A549 (cell line): ENCODE measurements at regions not wholly inside any gene's neighbourhood (a gene's known extent, or its start where the extent isn't known, plus 50 kb on each side); places are given as distances from the start of the nearest gene placed in this dataset.

Source experiments
- ATAC-seq, 2 experiments: fragments of 200-7000 bp in 1 of 2; fragments of >200 bp in 1 of 2; cut with Nextera tagmentation in 1 of 2; cut with Tn5 transposase in 1 of 2; 3 replicates each; pipeline versions ENCODE4 v1.8.0 to v1.9.1; 2018 to 2020; ENCODE audit warnings: mild to moderate bottlenecking in 1 of 2, moderate library complexity in 1 of 2
- CTCF ChIA-PET: fragments of 300-600 bp; sonication (Branson Sonifier 250); formaldehyde crosslinking; extraction: SDS; loops from one replicate; lab custom pipeline; 2021; ENCODE audit warnings: antibody characterized with exemption, inconsistent platforms; lab: Yijun Ruan, JAX
- POLR2A ChIA-PET: fragments of 350-600 bp; formaldehyde crosslinking; extraction: SDS; loops from one replicate; lab custom pipeline; 2021; ENCODE audit warnings: antibody characterized with exemption, inconsistent platforms; lab: Yijun Ruan, JAX
- DNase-seq, 2 experiments: peaks; one replicate each; pipeline versions ENCODE4 v3.0.0 to v3.0.0-alpha.2; 2011 to 2016; ENCODE audit warnings: low read depth in 1 of 2, low spot score in 1 of 2
- FAIRE-seq: peaks from 2 replicates; lab custom pipeline; 2011; peaks lifted over from hg19 to GRCh38; lab: Jason Lieb, UNC
- H3K27ac ChIP-seq, 2 experiments: fragments of >200 bp; sonication (Bioruptor Twin); formaldehyde crosslinking; 3 replicates each; pipeline ENCODE4 v1.5.1; 2016 to 2017
- H3K4me1 ChIP-seq: fragments of >200 bp; sonication (Bioruptor Twin); formaldehyde crosslinking; 3 replicates; pipeline ENCODE4 v1.6.1; 2016
- H3K4me2 ChIP-seq: fragments of >200 bp; sonication (Bioruptor Twin); formaldehyde crosslinking; 3 replicates; pipeline ENCODE4 v1.6.1; 2016
- H3K4me3 ChIP-seq: fragments of >200 bp; sonication (Bioruptor Twin); formaldehyde crosslinking; 3 replicates; pipeline ENCODE4 v1.5.1; 2016
- H3K9me3 ChIP-seq: fragments of >200 bp; sonication (Bioruptor Twin); formaldehyde crosslinking; 3 replicates; pipeline ENCODE4 v1.6.1; 2016
- BHLHE40 ChIP-seq: IDR thresholded peaks from 2 replicates; pipeline ENCODE4 v1.6.1; 2012; ENCODE audit warnings: low read depth, low read length, inconsistent platforms
- CBX2 ChIP-seq: fragments of 200-600 bp; sonication (generic); IDR thresholded peaks from 2 replicates; pipeline ENCODE4 v1.6.1; 2016; ENCODE audit warnings: low read depth, mild to moderate bottlenecking, borderline replicate concordance
- CBX8 ChIP-seq: fragments of 200-600 bp; sonication (generic); IDR thresholded peaks from 2 replicates; pipeline ENCODE4 v1.6.1; 2016
- CHD4 ChIP-seq: fragments of 200-600 bp; sonication (generic); IDR thresholded peaks from 2 replicates; pipeline ENCODE4 v1.6.1; 2016; ENCODE audit warnings: antibody characterized with exemption, mild to moderate bottlenecking, borderline replicate concordance
- E2F6 ChIP-seq: IDR thresholded peaks from 2 replicates; pipeline ENCODE4 v1.6.1; 2012; ENCODE audit warnings: low read depth, borderline replicate concordance
- EHF ChIP-seq: fragments of 250-450 bp; sonication (Bioruptor Pico); IDR thresholded peaks from 2 replicates; pipeline ENCODE4 v1.5.0; 2020; ENCODE audit warnings: mild to moderate bottlenecking
- ELK1 ChIP-seq: fragments of 150-350 bp; IDR thresholded peaks from 2 replicates; pipeline ENCODE4 v1.6.1; 2014; ENCODE audit warnings: low read depth, mild to moderate bottlenecking, low read length
- EP300 ChIP-seq, 2 experiments: fragments of >200 bp; sonication (Bioruptor Twin); formaldehyde crosslinking; IDR thresholded peaks; 2 replicates in 1 of 2; 3 replicates in 1 of 2; pipeline ENCODE4 v1.6.1; 2016 to 2017
- ESRRA ChIP-seq: fragments of 150-350 bp; IDR thresholded peaks from 2 replicates; pipeline ENCODE4 v1.6.1; 2014; ENCODE audit warnings: mild to moderate bottlenecking, low read length, borderline replicate concordance
- FOSB ChIP-seq: fragments of 250-450 bp; sonication (Bioruptor Pico); IDR thresholded peaks from 2 replicates; pipeline ENCODE4 v1.5.0; 2020; ENCODE audit warnings: mild to moderate bottlenecking, moderate library complexity
- FOSL2 ChIP-seq, 2 experiments: fragments of 450-650 bp in 1 of 2; fragments of >200 bp in 1 of 2; sonication (Bioruptor Twin) in 1 of 2; formaldehyde crosslinking; IDR thresholded peaks; 2 replicates each; pipeline versions ENCODE4 v1.5.0 to v1.6.1; 2016 to 2020; ENCODE audit warnings: mild to moderate bottlenecking in 1 of 2, moderate library complexity in 1 of 2
- FOXS1 ChIP-seq: fragments of 250-450 bp; sonication (Bioruptor Pico); IDR thresholded peaks from 2 replicates; pipeline ENCODE4 v1.5.0; 2020; ENCODE audit warnings: mild to moderate bottlenecking, moderate library complexity
- GATA3 ChIP-seq: IDR thresholded peaks from 2 replicates; pipeline ENCODE4 v1.6.1; 2012; ENCODE audit warnings: borderline replicate concordance
- HDAC2 ChIP-seq: fragments of 200-600 bp; sonication (generic); IDR thresholded peaks from 2 replicates; pipeline ENCODE4 v1.6.1; 2016
- HES2 ChIP-seq: fragments of >200 bp; sonication (Bioruptor Twin); formaldehyde crosslinking; IDR thresholded peaks from 2 replicates; pipeline ENCODE4 v1.6.1; 2016
- HEYL ChIP-seq: fragments of 250-450 bp; sonication (Bioruptor Pico); IDR thresholded peaks from 2 replicates; pipeline ENCODE4 v1.8.0; 2021; ENCODE audit warnings: mild to moderate bottlenecking, moderate library complexity
- HMGXB4 ChIP-seq: fragments of 250-450 bp; sonication (Bioruptor Pico); IDR thresholded peaks from 2 replicates; pipeline ENCODE4 v1.5.0; 2021; ENCODE audit warnings: mild to moderate bottlenecking, moderate library complexity, borderline replicate concordance
- HOXA7 ChIP-seq: fragments of 250-450 bp; sonication (Bioruptor Pico); IDR thresholded peaks from 2 replicates; pipeline ENCODE4 v1.5.0; 2020; ENCODE audit warnings: mild to moderate bottlenecking, moderate library complexity
- JUN ChIP-seq, 2 experiments: fragments of >200 bp; sonication (Bioruptor Twin); formaldehyde crosslinking; IDR thresholded peaks; 2 replicates in 1 of 2; 3 replicates in 1 of 2; pipeline ENCODE4 v1.6.1; 2016 to 2017
- MAX ChIP-seq: IDR thresholded peaks from 2 replicates; pipeline ENCODE4 v1.6.1; 2012
- MYC ChIP-seq: IDR thresholded peaks from 2 replicates; pipeline ENCODE4 v1.6.1; 2012; ENCODE audit warnings: mild to moderate bottlenecking, inconsistent platforms, low read length, improper control_type of control experiment, borderline replicate concordance
- NR3C1 ChIP-seq: fragments of >200 bp; sonication (Bioruptor Twin); formaldehyde crosslinking; IDR thresholded peaks from 3 replicates; pipeline ENCODE4 v1.6.1; 2017
- PBX3 ChIP-seq: IDR thresholded peaks from 2 replicates; pipeline ENCODE4 v1.6.1; 2012
- PHF8 ChIP-seq: fragments of 200-600 bp; sonication (generic); IDR thresholded peaks from 2 replicates; pipeline ENCODE4 v1.6.1; 2016; ENCODE audit warnings: low read depth, mild to moderate bottlenecking, antibody characterized with exemption, moderate library complexity, borderline replicate concordance
- POLR2AphosphoS2 ChIP-seq: conservative IDR thresholded peaks from 2 replicates; pipeline ENCODE4 v1.6.1; 2012; ENCODE audit warnings: low read length, improper control_type of control experiment, inconsistent platforms
- RAD21 ChIP-seq, 2 experiments: fragments of >200 bp in 1 of 2; sonication (Bioruptor Twin) in 1 of 2; formaldehyde crosslinking in 1 of 2; IDR thresholded peaks in 1 of 2; conservative IDR thresholded peaks in 1 of 2; 2 replicates in 1 of 2; 3 replicates in 1 of 2; pipeline ENCODE4 v1.6.1; 2012 to 2018; ENCODE audit warnings: inconsistent platforms in 1 of 2
- RARB ChIP-seq: fragments of 250-450 bp; sonication (Bioruptor Pico); IDR thresholded peaks from 2 replicates; pipeline ENCODE4 v1.8.0; 2021; ENCODE audit warnings: mild to moderate bottlenecking, moderate library complexity
- RCOR1 ChIP-seq: fragments of 150-350 bp; IDR thresholded peaks from 2 replicates; pipeline ENCODE4 v1.6.1; 2014; ENCODE audit warnings: antibody characterized with exemption, low read length, low read depth
- REST ChIP-seq: fragments of 200-600 bp; sonication (generic); IDR thresholded peaks from 2 replicates; pipeline ENCODE4 v1.6.1; 2016; ENCODE audit warnings: antibody characterized with exemption, mild to moderate bottlenecking, moderate library complexity
- RNF2 ChIP-seq: fragments of 200-600 bp; sonication (generic); IDR thresholded peaks from 2 replicates; pipeline ENCODE4 v1.6.1; 2016; ENCODE audit warnings: low read depth, mild to moderate bottlenecking, antibody characterized with exemption, moderate library complexity, borderline replicate concordance
- SMC3 ChIP-seq: fragments of >200 bp; sonication (Bioruptor Twin); formaldehyde crosslinking; IDR thresholded peaks from 3 replicates; pipeline ENCODE4 v1.6.1; 2018; ENCODE audit warnings: inconsistent platforms
- SREBF2 ChIP-seq: fragments of 450-650 bp; IDR thresholded peaks from 2 replicates; pipeline ENCODE4 v1.6.1; 2014; ENCODE audit warnings: mild to moderate bottlenecking, moderate library complexity
- ZC3H11A ChIP-seq: fragments of 450-650 bp; IDR thresholded peaks from 2 replicates; pipeline ENCODE4 v1.6.1; 2014; ENCODE audit warnings: antibody characterized with exemption, mild to moderate bottlenecking
- WGBS: methylation state at CpG from one replicate; pipeline ENCODE4 v1.1.6; 2017; ENCODE audit errors: missing lambda C conversion rate; 5-methylcytosine and 5-hydroxymethylcytosine counted together

- peak overlapping the region; percentile 45 to 58 for H3K27ac ChIP-seq
- CTCF ChIA-PET: interaction anchor here (0.6 kb wide), 2 partner anchors 42 to 59 kb away, joined by 3 read pairs; no protein-coding TSS in a partner anchor
- no peak overlapping the region for H3K4me3 ChIP-seq
- DNase-seq (peak; percentile 13 to 77), ATAC-seq (peak; percentile 90 to 95), FAIRE-seq (peak; percentile 39)
- POLR2A ChIA-PET: interaction anchor here (1.1 kb wide), 1 partner anchor 144 kb away, joined by 3 read pairs; no protein-coding TSS in a partner anchor
- peaks cover 32% of the 10 kb centered on the region for H3K4me1 ChIP-seq
- peak overlapping the region; percentile 68 for H3K4me2 ChIP-seq
- 1% methylated on average over 4 of the region's 4 CpGs for WGBS
- no peaks in the 10 kb centered on the region for H3K9me3 ChIP-seq
- no peak for TF ChIP-seq NR3C1
- no peak for TF ChIP-seq ESRRA
- no peak for TF ChIP-seq HEYL (CRISPR knock-in tag)
- TF ChIP-seq RNF2: no peak
- no peak for TF ChIP-seq EHF
- no peak for TF ChIP-seq CHD4
- 0 out of 2 replicates have a peak, but pooled peaks have one; percentile 13 for TF ChIP-seq MAX
- TF ChIP-seq JUN (IDR thresholded peaks at IDR 0.05): peak; percentile 55 to 60; a peak in 3 of 5 replicates
- peak in 1 of 2 experiments; percentile 69; a peak in 2 of 5 replicates for TF ChIP-seq EP300 (IDR thresholded peaks at IDR 0.05)
- no peak for TF ChIP-seq HES2
- no peak for TF ChIP-seq FOXS1 (CRISPR knock-in tag)
- TF ChIP-seq ELK1: no peak
- no peak for TF ChIP-seq ZC3H11A
- no peak for TF ChIP-seq HMGXB4 (CRISPR knock-in tag)
- TF ChIP-seq RCOR1: no peak
- no peak for TF ChIP-seq HOXA7 (CRISPR knock-in tag)
- 0 out of 3 replicates have a peak, but pooled peaks have one; percentile 16 for TF ChIP-seq SMC3
- TF ChIP-seq CBX8: no peak
- no peak for TF ChIP-seq REST
- peak; percentile 2 to 48; a peak in 3 of 5 replicates for TF ChIP-seq RAD21 (conservative IDR thresholded peaks at IDR 0.05 in 1 of 2, IDR thresholded peaks at IDR 0.05 in 1 of 2)
- no peak for TF ChIP-seq PHF8
- no peak for TF ChIP-seq CBX2
- TF ChIP-seq FOSL2 (IDR thresholded peaks at IDR 0.05): no peak
- peak; percentile 37 for TF ChIP-seq FOSL2 (CRISPR knock-in tag; IDR thresholded peaks at IDR 0.05)
- TF ChIP-seq GATA3: peak; percentile 69
- no peak for TF ChIP-seq PBX3
- TF ChIP-seq MYC: no peak
- no peak for TF ChIP-seq RARB (CRISPR knock-in tag)
- no peak for TF ChIP-seq POLR2AphosphoS2
- no peak for TF ChIP-seq SREBF2
- no peak for TF ChIP-seq BHLHE40
- no peak for TF ChIP-seq E2F6
- no peak for TF ChIP-seq HDAC2
- no peak for TF ChIP-seq FOSB (CRISPR knock-in tag)
Observed at GRCh38 chr7:68321076-68321639, 1277.1 kb upstream of the AUTS2 start.
